Gastrocnemius medialis (tissue), 4 donors: ENCODE measurements at regions not wholly inside any gene's neighbourhood (a gene's known extent, or its start where the extent isn't known, plus 50 kb on each side); places are given as distances from the start of the nearest gene placed in this dataset.

Source experiments
- CTCF ChIP-seq, 5 experiments: fragments of 450-650 bp in 3 of 5; fragments of 200-600 bp in 2 of 5; sonication (generic) in 2 of 5; IDR thresholded peaks in 4 of 5; conservative IDR thresholded peaks in 1 of 5; 1 replicate in 4 of 5; 2 replicates in 1 of 5; pipeline ENCODE4 v1.5.1; 2016 to 2019; ENCODE audit warnings: antibody characterized with exemption in 5 of 5, mild to moderate bottlenecking in 3 of 5, moderate library complexity in 3 of 5
- POLR2A ChIP-seq, 2 donors: fragments of 450-650 bp; IDR thresholded peaks; one replicate each; pipeline ENCODE4 v1.6.1; 2017; ENCODE audit warnings: antibody characterized with exemption in 2 of 2, mild to moderate bottlenecking in 2 of 2, moderate library complexity in 2 of 2

- TF ChIP-seq CTCF (IDR thresholded peaks at IDR 0.05 in 4 of 5, conservative IDR thresholded peaks at IDR 0.05 in 1 of 5) (no peak), POLR2A (IDR thresholded peaks at IDR 0.05) (no peak)
These were observed 349.9 kb downstream of the FAM47B start for GRCh38 chrX:35292522-35292921.
